ENCODE measurements at regions not wholly inside any gene's neighbourhood (a gene's known extent, or its start where the extent isn't known, plus 50 kb on each side); places are given as distances from the start of the nearest gene placed in this dataset.

- H3K27me3 Mint-ChIP-seq, result no peaks in the 10 kb centered on the region
- H3K4me3 Mint-ChIP-seq, result no peak overlapping the region
- no peaks in the 10 kb centered on the region for H3K4me1 Mint-ChIP-seq (ENCODE audit: low read depth)
- H3K27ac Mint-ChIP-seq, result no peak overlapping the region
- no peaks in the 10 kb centered on the region for H3K9me3 Mint-ChIP-seq
- no peak for DNase-seq
- no peaks in the 10 kb centered on the region for H3K36me3 Mint-ChIP-seq (ENCODE audit: low read depth)
These were observed 295.4 kb upstream of the ZNF521 start for GRCh38 chr18:25647404-25647803.

DNA sequence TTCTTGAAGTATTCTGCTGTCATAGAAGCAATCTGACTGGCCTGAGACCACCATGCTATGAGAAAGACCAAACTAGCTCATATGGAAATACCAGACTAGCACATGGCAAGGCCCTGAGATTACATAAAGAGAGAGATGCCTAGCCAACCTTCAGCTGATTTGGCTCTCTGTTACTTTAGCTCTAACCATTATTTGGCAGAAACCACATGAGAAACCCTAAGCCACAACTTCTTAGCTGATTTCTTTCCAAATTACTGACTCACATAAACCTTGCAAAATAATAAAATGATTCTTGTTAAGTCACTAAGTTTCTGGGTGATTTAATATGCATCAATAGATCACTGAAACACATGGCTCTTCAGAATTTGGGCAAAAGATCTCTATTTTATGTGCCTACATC is 295.0 kb upstream of the ZNF521 start:
- no peak overlapping the region for H3K27ac Mint-ChIP-seq
- DNase-seq, result no peak
- no peaks in the 10 kb centered on the region for H3K27me3 Mint-ChIP-seq
- H3K4me1 Mint-ChIP-seq (ENCODE audit: low read depth), result no peaks in the 10 kb centered on the region
- no peak overlapping the region for H3K4me3 Mint-ChIP-seq
- no peaks in the 10 kb centered on the region for H3K9me3 Mint-ChIP-seq
- H3K36me3 Mint-ChIP-seq (ENCODE audit: low read depth), result no peaks in the 10 kb centered on the region

DNA sequence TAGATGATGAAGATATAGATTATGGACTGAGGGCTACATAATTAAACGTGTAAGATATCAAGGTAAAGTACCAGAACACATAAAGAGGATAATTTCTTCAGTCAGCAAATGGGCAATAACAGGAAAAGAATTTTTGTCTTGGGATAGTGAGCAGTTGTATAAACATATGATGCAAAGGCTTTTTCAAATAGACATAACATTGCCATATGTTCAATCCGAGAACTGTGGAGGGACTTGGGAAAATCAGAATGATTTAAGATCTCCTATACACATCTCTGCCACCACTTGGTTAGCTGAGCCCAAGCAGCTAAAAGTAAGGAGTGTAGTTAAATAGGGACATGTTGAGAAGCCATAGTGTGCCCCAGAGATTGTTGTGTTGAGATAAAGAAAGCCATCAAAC is 287.6 kb upstream of the ZNF521 start:
- H3K36me3 Mint-ChIP-seq (ENCODE audit: low read depth), result no peaks in the 10 kb centered on the region

GRCh38 chr18:25633563-25633962 is 281.6 kb upstream of the ZNF521 start:
- no peaks in the 10 kb centered on the region for H3K27me3 Mint-ChIP-seq
- no peaks in the 10 kb centered on the region for H3K36me3 Mint-ChIP-seq (ENCODE audit: low read depth)
- no peak overlapping the region for H3K27ac Mint-ChIP-seq
- H3K9me3 Mint-ChIP-seq, result no peaks in the 10 kb centered on the region
- H3K4me3 Mint-ChIP-seq, result no peak overlapping the region
- DNase-seq, result no peak
- H3K4me1 Mint-ChIP-seq (ENCODE audit: low read depth), result no peaks in the 10 kb centered on the region

More for the DNA sequence above, 287.6 kb upstream of the ZNF521 start:
- no peak overlapping the region for H3K27ac Mint-ChIP-seq
- no peaks in the 10 kb centered on the region for H3K9me3 Mint-ChIP-seq
- no peak for DNase-seq
- H3K27me3 Mint-ChIP-seq, result no peaks in the 10 kb centered on the region
- no peaks in the 10 kb centered on the region for H3K4me1 Mint-ChIP-seq (ENCODE audit: low read depth)
- no peak overlapping the region for H3K4me3 Mint-ChIP-seq

GRCh38 chr18:25630682-25631081 is 278.7 kb upstream of the ZNF521 start:
- Mint-ChIP-seq H3K4me3 (no peak overlapping the region), H3K4me1 (ENCODE audit: low read depth) (no peaks in the 10 kb centered on the region), H3K9me3 (peaks cover 15% of the 10 kb centered on the region), H3K27me3 (no peaks in the 10 kb centered on the region), H3K27ac (no peak overlapping the region), H3K36me3 (ENCODE audit: low read depth) (no peaks in the 10 kb centered on the region)
- DNase-seq, result no peak

- no peaks in the 10 kb centered on the region for H3K27me3 Mint-ChIP-seq
- no peaks in the 10 kb centered on the region for H3K4me1 Mint-ChIP-seq (ENCODE audit: low read depth)
- H3K36me3 Mint-ChIP-seq (ENCODE audit: low read depth), result no peaks in the 10 kb centered on the region
- H3K27ac Mint-ChIP-seq, result no peak overlapping the region
- peaks cover 15% of the 10 kb centered on the region for H3K9me3 Mint-ChIP-seq
- no peak overlapping the region for H3K4me3 Mint-ChIP-seq
- no peak for DNase-seq
These were observed 269.7 kb upstream of the ZNF521 start for GRCh38 chr18:25621682-25622081.

- H3K4me1 Mint-ChIP-seq (ENCODE audit: low read depth), result no peaks in the 10 kb centered on the region
- peaks cover 12% of the 10 kb centered on the region for H3K9me3 Mint-ChIP-seq
- H3K4me3 Mint-ChIP-seq, result no peak overlapping the region
- no peak for DNase-seq
- no peak overlapping the region for H3K27ac Mint-ChIP-seq
- no peaks in the 10 kb centered on the region for H3K27me3 Mint-ChIP-seq
- no peaks in the 10 kb centered on the region for H3K36me3 Mint-ChIP-seq (ENCODE audit: low read depth)
These were observed 269.2 kb upstream of the ZNF521 start for GRCh38 chr18:25621144-25621543.

- Mint-ChIP-seq H3K4me1 (ENCODE audit: low read depth) (no peaks in the 10 kb centered on the region), H3K4me3 (no peak overlapping the region), H3K9me3 (no peaks in the 10 kb centered on the region), H3K27ac (no peak overlapping the region), H3K27me3 (no peaks in the 10 kb centered on the region), H3K36me3 (ENCODE audit: low read depth) (no peaks in the 10 kb centered on the region)
- DNase-seq, result no peak
These were observed 262.2 kb upstream of the ZNF521 start for GRCh38 chr18:25614168-25614567.

DNA sequence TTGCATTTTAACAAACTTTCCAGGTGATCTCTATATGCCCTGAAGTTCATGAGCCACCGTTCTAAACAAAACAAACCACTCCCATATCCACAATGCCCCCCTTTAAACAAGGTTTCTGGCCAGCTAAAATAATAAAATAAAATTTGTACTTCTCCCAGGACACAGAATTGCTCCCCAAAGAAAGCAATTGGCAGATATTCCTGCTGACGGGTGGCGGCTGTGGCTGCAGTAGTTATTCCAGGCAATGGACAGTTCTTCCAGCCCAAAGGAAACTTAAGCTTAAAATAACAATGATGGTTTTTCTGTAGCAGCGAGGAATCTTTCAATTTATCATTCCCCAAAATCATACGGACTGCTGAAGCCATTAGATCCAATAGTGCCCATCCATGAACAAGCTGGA is 260.5 kb upstream of the ZNF521 start:
- Mint-ChIP-seq H3K36me3 (ENCODE audit: low read depth) (no peaks in the 10 kb centered on the region), H3K9me3 (no peaks in the 10 kb centered on the region), H3K27ac (no peak overlapping the region), H3K4me3 (no peak overlapping the region), H3K4me1 (ENCODE audit: low read depth) (no peaks in the 10 kb centered on the region), H3K27me3 (no peaks in the 10 kb centered on the region)
- DNase-seq, result no peak

GRCh38 chr18:25608091-25608490 is 256.1 kb upstream of the ZNF521 start:
- no peak overlapping the region for H3K4me3 Mint-ChIP-seq
- no peak overlapping the region for H3K27ac Mint-ChIP-seq
- peaks cover 3% of the 10 kb centered on the region for H3K9me3 Mint-ChIP-seq
- no peak for DNase-seq
- H3K36me3 Mint-ChIP-seq (ENCODE audit: low read depth), result no peaks in the 10 kb centered on the region
- H3K27me3 Mint-ChIP-seq, result peaks cover 2% of the 10 kb centered on the region
- no peaks in the 10 kb centered on the region for H3K4me1 Mint-ChIP-seq (ENCODE audit: low read depth)

GRCh38 chr18:25604894-25605597 is 253.1 kb upstream of the ZNF521 start:
- H3K4me1 Mint-ChIP-seq (ENCODE audit: low read depth), result no peaks in the 10 kb centered on the region

DNA sequence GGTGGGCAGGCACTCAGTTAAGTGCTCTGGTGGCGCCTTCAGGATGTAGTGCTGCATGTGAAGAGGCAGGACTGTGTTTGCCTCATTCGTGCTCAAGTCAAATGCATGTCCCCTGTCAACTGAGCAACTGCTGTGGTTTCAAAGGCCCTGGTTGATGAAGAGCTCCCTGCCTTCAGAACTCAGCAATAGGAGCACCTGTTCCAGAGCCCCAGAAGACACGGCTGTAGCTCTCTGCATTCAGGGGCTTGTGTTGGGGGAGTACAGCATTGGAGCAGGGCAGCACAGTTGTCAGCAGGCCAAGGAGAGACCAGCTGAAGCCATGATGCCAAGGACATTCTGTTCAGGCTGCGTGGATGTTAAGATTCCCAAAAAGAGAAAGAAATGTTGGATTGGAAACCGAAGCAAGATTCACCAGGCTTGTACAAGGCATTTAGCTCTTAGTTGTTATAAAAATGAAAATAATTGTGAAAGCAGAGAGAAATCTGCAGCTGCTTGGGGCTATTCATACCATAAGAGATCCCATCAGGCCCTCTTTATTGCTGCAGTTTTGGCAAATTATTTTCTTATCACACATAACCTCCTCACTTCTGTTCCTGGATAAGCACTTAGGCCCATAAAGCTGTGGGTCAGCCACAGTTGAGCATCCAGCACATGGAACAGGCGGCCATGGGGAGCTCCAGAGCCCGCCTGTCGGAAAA is 252.4 kb upstream of the ZNF521 start:
- Mint-ChIP-seq H3K9me3 (peaks cover 3% of the 10 kb centered on the region), H3K27ac (no peak overlapping the region), H3K4me1 (ENCODE audit: low read depth) (no peaks in the 10 kb centered on the region), H3K4me3 (no peak overlapping the region), H3K36me3 (ENCODE audit: low read depth) (no peaks in the 10 kb centered on the region), H3K27me3 (peaks cover 5% of the 10 kb centered on the region)
- DNase-seq, result no peak

More at GRCh38 chr18:25604894-25605597, 253.1 kb upstream of the ZNF521 start:
- H3K9me3 Mint-ChIP-seq, result peaks cover 3% of the 10 kb centered on the region
- no peak overlapping the region for H3K27ac Mint-ChIP-seq
- no peak overlapping the region for H3K4me3 Mint-ChIP-seq
- no peak for DNase-seq
- H3K27me3 Mint-ChIP-seq, result peaks cover 5% of the 10 kb centered on the region
- no peaks in the 10 kb centered on the region for H3K36me3 Mint-ChIP-seq (ENCODE audit: low read depth)

- Mint-ChIP-seq H3K36me3 (ENCODE audit: low read depth) (no peaks in the 10 kb centered on the region), H3K4me1 (ENCODE audit: low read depth) (no peaks in the 10 kb centered on the region), H3K27me3 (peaks cover 3% of the 10 kb centered on the region), H3K4me3 (no peak overlapping the region), H3K27ac (no peak overlapping the region), H3K9me3 (no peaks in the 10 kb centered on the region)
- DNase-seq, result no peak
These were observed 247.5 kb upstream of the ZNF521 start for GRCh38 chr18:25599443-25599842.

GRCh38 chr18:25597476-25597875 is 245.5 kb upstream of the ZNF521 start:
- Mint-ChIP-seq H3K4me1 (ENCODE audit: low read depth) (no peaks in the 10 kb centered on the region), H3K27me3 (peaks cover 3% of the 10 kb centered on the region), H3K9me3 (no peaks in the 10 kb centered on the region), H3K36me3 (ENCODE audit: low read depth) (no peaks in the 10 kb centered on the region), H3K27ac (no peak overlapping the region), H3K4me3 (no peak overlapping the region)
- DNase-seq, result no peak

- Mint-ChIP-seq H3K4me3 (no peak overlapping the region), H3K27ac (no peak overlapping the region), H3K4me1 (ENCODE audit: low read depth) (no peaks in the 10 kb centered on the region), H3K27me3 (no peaks in the 10 kb centered on the region), H3K9me3 (no peaks in the 10 kb centered on the region), H3K36me3 (ENCODE audit: low read depth) (no peaks in the 10 kb centered on the region)
- no peak for DNase-seq
These were observed 243.5 kb upstream of the ZNF521 start for GRCh38 chr18:25595274-25596060.

Measured in activated T-cell treated with anti-CD3 and anti-CD28 coated beads, Interleukin-2, amount 50 U/mL, for 24 hours (primary cell).